Activated CD4-positive, alpha-beta T cell treated with anti-CD3 and anti-CD28 coated beads, Interleukin-2, amount 50 U/mL, for 4 hours (primary cell): ENCODE measurements at regions not wholly inside any gene's neighbourhood (a gene's known extent, or its start where the extent isn't known, plus 50 kb on each side); places are given as distances from the start of the nearest gene placed in this dataset.

Experiments
- DNase-seq, 2 experiments: peaks; one replicate each; pipeline ENCODE4 v3.0.0-alpha.2; 2020

DNA sequence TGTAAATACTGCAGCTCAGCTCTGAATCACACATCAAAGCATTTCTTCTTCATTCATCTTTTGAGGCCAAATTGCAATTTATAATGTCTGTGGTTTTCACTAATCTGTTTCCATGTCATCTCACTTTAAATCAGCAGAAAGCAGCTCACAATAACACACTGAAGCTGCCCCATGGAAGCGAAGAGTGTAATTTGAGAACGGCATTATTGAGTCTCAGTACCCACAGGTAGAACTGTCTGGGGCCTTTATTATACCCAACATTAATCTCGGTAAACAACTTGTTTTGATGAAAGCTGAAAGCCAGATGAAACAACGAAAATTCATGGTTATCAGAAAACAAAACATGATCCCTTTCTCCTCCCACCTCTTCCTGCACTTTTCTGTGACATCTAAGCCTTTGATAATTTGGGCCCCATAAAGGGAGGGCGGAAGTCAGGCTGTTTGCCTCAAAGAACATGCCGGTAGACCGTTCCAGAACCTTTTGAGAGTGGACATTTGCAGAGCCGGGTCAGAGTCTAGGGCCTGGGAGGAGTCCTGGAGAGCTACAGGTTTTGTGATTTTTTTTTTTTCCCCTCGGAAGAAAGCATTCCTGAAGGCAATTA, 68.2 kb upstream of the SESN3 start:
- no peak for DNase-seq

DNA sequence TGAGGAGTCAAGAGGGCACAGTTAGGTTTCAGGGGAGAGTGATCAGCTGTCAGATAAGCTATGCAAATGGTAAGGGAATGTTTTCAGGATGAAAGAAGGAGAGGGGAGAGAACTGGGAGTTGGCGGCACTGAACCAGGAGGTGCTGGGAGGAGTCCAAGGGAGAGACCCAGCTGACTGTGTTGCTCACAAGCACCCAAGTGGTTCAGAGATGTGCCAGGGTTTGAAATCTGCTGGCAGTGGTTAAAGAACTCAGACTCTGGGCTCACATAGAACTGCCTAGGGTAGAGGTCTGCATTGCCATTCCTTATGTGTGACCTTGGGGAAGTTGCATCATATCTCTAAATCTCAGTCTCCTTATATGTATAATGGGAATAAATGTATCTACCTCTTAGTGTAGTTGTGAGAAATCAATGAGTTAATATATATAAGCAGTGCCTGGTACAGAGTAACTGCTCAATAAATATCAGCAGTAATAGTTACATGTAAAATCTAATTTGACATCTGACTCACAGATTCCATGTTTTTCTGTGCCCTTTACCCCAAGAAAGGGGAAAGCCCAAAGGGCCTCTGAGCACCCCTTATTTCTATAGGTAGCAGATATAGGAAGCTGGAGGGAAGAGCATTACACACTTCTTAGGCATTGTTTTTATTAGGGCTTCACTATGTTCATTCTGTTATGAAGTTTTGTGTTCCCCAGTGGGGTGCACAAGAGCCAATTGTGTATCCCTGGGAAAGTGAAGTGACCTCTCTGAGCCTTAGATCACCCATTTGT, 66.9 kb upstream of the SESN3 start:
- DNase-seq, result no peak

DNA sequence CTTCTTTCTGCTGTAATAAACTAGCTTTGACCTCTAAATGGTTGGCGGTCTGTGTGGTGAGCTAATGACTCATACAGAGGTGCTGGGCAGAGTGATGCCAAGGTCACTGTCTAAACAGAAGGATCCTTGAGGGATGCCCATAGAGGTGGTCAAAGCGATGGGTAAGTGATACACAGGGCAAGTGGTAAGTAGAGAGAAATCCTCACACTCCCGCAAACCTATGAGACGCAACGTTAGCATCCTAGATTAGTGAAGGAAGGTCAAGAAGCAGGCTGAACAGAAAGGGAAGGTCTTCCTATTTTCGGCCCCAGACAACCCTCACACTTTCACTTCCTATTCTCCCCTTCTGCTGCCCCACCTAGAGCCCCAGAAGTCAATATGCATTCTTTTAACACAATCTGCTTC, 65.6 kb upstream of the SESN3 start:
- DNase-seq, result no peak

DNA sequence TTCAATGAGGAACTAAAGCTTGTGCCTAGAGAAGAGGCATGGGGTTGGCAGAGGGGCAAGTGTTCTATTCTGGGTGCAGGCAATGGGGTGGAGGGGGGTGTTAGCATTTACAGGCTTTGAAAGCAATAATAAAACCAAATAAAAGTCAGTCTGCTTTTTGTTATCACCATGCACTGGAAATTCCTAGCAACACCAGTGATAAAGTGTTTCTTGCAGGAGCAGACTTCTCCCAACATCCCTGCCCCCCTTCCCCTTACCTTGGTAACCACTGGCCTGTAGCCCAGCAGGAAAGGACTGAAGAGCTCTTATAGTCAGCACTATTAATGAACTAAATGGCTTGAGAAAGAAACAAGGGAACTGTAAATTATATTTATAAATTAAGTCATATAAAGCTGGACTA, 65.2 kb upstream of the SESN3 start:
- no peak for DNase-seq

DNA sequence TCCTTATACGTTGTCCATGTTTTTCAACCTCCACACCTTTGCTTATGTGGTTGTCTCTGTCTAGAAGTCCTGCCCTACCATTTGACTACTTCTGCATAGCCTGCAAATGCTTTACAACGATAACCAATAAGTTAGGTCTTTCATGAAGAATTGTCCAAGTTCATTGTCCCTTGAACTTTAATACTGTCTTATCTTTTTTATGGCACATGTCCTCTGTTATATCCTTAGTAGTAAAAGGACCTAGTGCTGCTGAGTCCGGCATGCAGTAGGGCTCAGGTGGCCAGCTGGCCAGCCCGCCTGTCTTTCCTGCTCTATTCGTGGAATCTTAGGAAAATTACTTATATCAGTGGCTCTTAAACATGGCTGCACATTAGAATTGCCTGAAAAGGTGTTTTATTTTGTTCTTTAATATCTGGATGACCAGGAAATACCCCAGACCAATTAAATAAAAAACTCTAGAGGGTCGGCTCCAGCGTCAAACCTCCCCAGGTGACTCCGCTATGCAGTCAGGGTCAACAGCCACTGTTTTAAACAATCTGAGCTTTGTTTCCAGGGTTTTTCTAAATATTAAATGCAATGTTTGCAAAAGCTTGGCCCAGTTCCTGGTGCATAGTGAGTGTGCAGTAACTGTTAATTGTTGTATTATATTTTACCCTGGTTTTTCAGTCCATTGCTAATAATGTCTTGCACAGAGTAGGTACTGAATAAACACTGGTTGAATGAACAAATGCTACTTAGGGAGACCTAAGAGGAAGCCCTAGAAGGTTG, 64.6 kb upstream of the SESN3 start:
- DNase-seq, result no peak

DNA sequence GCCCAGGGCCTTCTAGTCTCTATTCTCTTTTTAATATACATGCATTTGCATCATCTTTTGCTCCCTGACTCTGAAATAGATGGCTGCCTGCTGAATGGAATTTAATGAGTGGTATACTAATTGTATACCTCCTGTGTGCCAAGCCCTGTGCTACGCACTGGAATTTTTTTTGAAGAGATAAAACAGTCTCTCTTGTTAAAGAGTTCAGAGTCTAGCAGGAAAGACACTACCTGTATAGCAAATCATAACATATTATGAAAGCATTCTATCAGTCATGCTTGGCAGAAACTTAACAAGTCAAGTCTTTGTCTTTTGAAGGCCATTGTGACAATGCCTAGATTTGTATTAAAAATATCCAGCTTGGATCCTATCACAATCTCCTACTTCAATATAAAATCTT, 63.7 kb upstream of the SESN3 start:
- no peak for DNase-seq

DNA sequence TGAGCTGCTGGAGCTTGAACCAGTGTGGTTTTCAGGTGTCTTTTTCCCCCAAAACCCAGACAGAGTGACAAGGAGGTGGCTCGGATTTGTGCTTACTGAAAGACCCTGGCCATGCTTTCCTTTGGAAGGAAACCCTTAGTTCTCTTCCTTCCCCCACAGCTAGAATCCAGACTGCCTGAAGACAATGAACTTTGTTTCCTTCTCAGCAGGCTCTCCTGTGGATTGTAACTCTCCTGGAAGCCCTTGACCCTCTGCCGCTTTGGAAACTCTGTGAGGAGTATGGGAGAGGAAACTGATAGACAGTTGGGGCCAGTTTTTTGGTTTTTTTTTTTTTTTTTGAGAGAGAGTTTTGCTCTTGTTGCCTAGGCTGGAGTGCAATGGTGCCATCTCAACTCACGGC, 62.1 kb upstream of the SESN3 start:
- DNase-seq, result no peak

DNA sequence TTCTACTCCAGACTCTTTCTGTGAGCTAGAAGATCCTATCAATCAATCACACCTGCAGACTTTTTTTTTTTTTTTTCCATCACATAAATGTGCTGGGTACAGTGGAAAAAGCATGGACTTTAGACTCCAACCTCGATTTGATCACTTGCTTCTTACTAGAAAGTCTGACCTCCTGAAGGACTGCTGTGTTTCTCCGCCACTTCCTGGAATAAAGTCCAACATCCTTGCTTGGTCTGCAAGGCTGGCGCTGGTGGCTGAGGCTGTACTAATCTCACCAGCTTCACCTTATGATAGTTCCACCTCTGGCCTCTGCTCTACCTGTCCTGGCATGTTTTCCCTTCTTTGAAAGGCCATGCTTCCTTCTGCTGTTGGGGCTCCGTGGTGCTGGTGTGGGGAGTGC, 60.9 kb upstream of the SESN3 start:
- DNase-seq, result no peak

DNA sequence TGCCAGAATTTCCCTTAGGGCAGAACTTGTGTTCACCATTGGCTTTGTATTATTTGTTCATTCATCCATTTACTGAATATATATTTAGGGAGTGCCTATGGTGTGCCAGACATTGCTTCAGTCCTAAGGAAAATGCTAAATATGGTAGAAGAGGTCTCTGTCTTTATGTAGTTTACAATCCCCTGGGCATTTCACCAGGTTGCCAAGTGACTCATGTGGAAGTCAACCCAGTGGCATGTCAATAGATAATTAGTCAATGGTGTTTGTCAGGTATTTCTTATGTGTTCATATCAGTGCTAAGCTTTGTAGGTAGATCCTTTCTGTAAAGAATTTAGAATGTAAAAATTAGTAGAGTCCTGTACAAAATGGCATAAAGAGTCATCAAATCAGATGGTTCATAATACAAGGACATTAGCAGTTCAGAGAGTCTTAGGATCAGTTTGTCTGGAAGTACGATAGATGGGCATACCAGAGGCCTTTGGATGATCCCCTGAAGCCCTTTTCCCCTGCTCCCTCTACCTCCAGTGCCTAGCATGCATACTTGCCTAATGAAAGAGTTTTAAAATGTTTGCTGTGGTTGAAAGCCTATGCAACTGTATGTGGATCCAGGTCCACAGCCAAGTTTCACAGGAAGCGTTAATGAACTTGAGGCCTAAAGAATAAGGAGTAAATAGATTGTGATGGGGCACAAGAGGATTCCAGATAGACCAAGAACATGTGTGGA, 58.5 kb upstream of the SESN3 start:
- DNase-seq, result no peak

DNA sequence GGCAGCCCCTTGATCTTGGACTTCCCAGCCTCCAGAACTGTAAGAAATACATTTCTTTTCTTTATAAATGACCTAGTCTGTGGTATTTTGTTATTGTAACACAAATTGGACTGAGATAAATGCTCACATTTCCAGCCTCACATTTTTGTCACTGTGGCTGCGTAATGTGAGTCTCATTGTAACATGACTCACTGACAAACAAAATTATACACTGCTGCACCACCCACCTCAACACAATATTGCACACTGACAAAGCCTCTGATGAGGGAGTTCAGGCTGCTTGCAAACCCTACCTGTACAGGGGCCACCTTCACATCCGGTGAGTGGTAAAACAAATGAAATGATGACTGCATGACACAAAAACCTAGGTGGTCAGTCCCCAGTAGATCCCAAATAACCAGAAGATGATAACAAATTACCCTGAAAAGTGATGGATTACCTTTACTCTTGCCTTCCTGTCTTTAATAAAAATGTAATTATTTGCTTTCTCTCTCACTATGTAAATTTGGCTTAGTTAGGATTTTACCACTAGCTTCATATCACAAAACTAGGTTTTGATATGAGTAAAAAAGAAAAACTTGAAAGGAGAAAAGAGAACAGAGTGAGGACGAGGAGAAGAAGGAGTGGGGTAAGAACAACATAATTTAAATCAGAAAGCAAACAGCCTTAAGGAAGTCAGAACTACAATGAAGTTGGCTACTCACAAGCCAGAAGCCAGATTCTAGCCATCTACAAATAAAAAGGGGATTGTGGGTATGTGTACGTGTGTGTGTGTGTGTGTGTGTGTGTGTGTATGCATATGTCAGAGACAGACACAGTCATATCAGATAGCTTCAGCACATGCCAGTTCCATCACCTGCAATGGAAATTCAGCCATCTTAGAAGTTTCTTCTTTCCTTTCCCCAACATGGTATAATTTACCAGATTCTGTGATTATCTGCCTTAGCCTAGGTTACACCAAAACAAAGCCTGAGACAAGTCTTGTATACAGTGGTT, 53.4 kb upstream of the SESN3 start:
- no peak for DNase-seq

DNA sequence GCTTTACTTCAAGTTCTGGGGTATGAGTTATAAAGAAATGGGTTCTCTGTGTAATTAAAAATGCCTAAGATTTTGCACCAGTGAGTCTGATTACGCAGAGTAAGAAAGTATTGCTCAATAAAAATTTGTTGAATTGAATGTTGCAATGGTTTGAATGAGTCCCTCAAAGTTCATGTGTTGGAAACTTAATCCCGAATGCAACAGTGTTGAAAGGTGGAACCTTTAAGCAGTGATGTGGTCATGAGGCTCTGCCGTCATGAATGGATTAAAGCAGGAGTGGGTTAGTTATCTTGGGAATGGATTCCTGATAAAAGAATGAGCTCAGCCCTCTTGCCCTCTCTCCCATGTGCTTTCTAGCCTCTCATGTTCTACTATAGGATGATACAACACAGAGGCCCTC, 52.6 kb upstream of the SESN3 start:
- DNase-seq, result no peak

DNA sequence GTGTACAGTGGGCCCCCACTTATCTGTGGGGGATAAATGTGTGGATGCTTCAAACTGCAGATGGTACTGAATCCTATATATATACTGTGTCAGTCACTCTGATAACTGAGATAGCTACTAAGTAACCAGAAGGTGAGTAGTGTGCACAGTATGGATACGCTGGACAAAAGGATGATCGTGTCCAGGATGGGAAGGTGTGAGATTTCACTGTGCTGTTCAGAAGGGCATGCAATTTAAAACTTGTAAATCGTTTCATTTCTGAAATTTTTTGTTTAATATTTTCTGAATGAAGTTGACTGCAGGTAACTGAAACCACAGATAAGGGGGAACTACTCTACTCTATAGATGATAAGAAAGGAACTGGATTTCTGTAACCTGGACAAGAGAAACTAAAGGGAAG, 52.1 kb upstream of the SESN3 start:
- no peak for DNase-seq

DNA sequence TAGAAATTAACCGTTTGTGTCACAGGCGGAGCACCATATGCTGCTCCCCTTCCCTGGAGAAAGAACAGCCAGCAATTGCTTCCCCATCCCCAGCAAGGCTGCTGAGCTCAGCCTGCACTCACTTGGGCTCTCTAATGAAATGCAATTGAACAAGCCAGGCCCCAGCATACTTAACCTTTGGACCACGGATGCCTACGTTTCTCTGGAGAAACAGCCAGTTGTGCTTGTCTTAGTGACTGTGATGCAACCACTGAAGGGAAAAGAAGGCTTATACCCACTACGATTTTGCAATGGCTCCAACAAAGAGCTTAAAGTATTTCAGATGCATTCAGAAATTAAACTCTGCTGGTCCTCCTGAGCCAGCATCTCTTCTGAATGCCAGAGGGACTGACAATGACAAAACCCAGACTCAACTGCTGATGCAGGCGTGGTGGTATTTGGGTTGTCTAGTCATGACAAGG, 51.3 kb upstream of the SESN3 start:
- DNase-seq, result no peak
